GM19023 (cell line): ENCODE measurements at regions not wholly inside any gene's neighbourhood (a gene's known extent, or its start where the extent isn't known, plus 50 kb on each side); places are given as distances from the start of the nearest gene placed in this dataset.

Source experiments
- ATAC-seq: cut with Tn5 transposase; IDR thresholded peaks from one replicate; pipeline ENCODE4 v1.9.1; 2021; ENCODE audit warnings: mild to moderate bottlenecking, moderate library complexity; ENCODE audit not compliant: unreplicated experiment

DNA sequence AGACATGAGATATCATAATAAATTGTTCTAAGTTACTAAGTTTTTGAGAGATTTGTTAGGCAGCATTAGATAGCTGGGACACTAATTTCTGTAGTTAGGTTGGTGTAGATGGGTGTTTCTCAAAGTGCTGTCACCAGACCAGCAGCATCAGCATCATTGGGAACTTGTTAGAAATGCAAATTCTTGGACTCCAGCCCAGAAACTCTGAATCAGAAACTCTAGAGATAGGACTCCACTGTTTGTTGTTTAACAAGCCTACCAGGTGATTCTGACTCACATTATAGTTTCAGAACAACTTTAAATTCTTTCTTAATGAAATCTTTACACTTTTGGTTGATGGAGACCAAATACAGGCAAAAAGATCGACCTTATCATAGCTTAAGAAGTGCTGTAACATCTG, 173.7 kb downstream of the PABPC4L start:
- no peak for ATAC-seq

DNA sequence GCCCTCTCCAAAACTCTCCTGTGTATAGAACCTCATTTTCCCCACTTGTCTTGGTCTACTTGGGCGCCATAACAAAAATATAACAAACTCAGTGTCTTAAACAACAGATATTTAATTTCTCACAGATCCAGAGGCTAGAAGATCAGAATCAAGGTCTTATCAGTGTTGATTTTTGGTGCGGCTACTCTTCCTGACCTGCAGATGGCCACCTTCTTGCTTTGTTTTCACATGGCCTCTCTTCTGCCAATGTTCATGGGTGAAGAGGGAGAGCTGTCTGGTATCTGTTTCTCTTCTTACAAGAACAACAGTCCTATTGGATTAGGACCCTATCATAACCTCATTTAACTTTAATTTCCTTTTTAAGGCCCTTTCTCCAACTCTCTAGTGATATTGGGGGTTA, 177.3 kb downstream of the PABPC4L start:
- ATAC-seq = no peak

DNA sequence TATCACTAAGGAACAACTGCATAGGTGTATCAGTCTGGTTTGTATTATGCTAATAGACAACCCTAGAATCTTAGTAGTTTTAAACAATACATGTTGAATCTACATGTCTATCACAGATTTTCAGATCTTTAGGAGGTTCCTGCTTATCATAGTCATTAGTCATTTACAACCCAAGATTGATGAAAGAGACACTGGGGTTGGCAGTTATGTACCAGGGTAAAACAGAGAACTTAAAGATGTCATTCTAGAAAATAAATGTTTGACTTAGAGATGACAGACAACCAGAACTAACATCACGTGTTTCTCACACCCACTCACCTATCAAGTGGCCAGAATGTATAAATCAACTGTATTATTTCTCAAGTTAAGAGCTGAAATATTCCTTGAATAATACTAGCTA, 181.9 kb downstream of the PABPC4L start:
- ATAC-seq = no peak

DNA sequence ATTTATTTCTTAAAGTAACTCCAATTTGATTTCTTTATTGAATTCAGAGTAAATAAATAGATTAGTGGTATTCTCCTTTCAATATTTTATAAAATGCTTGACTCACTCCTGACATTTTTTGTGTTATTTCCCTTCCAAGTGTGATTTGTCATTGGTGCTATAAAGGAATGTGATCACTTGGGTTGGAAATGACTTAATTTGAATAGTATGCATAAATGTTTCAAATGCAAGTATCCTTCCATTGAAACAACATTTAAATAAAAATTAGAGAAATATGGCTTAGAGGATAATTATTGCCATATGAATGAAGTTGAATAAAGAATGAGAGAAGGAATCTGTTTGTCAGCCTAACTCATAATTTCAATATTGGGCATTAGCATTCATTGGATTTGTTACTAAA, 182.7 kb downstream of the PABPC4L start:
- no peak for ATAC-seq

DNA sequence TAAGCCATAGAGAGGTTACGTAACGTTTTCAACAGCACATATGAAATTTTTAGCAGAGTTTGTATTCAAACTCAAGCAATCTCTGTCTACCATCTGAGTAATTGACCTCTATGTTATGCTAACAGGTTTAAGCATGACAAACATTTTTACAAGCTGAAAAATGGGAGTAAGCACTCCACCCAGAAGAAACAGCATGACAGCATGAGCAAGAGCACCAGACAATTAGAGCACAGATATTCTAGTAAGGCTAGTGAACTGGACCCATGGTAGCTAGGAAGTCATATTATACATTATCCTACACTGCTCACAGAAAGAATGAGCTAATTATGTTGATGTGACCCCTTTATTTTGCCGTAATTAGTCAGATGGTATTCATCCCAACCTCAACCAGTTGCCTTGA, 200.5 kb downstream of the PABPC4L start:
- ATAC-seq = no peak

DNA sequence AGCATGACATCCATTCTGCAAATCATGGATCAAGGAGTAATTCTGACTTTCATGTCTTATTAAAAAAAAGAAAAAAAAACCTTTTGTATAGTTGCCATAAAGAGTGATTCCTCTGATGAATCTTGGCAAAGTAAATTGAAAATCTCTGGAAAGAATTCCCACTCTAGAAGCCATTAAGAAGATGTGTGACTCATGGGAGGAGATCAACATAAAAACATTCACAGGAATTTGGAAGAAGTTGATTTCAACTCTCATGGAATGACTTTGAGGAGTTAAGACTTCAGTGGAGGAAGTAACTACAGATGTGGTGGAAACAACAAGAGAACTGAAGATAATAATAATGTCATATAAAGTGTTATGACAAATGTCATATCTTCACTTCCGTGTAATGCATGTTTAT, 204.2 kb downstream of the PABPC4L start:
- no peak for ATAC-seq

DNA sequence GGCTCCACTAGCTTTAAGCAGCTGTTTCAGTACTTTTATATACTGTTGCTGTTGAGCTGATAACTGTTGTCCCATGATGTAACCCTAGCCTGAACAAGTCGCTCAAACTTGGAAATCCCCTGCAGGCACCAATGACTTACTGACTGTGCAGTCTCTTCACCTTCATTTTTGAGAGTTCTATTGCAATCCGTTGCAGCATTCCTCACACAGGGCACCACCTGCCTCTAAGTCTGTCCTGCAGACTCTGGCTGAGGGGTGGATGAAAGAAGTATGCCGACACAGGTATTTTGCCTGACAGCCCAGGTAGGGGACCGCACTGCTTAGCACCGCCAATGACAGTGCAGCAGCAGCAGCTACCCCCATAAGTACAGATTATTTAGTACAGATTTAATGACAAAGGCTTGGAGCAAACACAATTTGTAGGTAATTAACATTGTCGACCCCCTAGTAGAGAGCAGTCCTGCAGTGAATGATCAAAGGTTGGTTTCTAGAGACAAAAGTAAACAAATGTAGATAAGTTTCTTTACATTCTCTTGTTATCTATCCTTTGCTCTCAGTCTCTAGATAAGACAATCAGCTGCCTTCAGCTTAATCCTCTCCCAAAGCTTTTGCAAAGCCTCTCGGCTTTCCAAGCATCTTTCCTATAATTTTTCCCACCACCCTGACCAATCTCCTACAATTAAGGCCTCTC, 205.0 kb downstream of the PABPC4L start:
- ATAC-seq = no peak

DNA sequence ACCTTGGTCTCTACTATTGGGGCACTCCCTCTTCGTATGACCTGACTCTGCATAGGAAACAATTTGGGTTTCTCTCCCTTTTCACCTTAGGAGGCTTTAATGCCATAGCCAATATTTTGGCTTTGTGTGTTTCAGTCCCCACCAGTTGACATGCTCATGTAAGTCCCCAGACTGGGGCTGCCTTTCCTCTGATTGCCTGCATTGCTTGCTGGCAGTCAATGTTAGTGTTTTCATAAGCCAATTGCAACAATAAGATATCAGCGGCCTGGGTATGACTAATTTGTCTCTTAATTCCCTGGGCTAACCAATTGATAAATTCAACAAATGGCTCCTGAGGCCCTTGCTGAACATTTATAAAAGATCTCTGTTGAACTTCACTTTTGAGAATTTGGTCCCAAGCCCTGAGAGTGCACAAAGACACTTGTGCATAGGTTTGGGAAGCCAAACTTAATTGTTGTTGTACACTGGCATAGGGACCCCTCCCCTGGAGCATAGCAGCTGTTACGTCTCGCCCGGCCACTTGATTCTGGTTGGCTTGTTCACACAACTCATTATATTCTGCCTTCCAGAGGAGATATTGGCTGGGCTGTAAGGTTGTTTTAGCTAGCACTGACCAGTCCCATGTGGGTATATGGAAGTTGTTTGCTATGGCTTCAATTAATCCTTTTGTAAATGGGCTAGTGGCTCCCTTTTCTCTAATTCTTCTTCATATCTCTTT, 206.2 kb downstream of the PABPC4L start:
- ATAC-seq = no peak

DNA sequence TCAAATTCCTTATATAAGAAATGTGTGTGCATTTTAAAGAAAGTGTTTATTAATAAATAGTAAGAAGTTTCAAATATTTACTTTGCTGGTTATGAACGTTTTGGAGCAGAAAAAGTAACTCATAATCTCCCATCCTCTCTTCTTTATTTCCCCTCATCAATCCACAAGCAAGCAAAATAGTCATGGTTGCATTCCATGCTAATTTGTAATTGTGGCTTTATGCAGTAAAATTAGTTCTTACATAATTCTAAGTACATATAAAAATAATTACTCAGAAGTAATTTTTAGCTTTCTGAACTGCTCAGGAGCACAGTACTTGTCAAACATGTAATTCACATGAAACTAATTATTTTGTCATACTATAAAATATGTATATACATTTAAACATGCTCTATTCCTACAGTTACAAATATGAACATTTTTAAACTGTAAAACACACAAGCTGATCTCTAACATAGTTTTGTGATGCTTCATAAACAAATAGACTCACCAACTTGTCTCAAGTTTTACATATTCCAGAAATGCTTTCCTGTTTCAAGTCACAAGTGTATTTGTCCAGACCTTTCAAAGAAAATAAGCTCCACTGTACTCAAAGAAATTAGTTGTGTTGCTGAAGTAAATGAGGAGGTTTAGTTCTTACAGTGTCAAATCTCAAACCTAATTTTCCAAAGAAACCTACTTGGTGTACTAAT, 218.9 kb downstream of the PABPC4L start:
- no peak for ATAC-seq

DNA sequence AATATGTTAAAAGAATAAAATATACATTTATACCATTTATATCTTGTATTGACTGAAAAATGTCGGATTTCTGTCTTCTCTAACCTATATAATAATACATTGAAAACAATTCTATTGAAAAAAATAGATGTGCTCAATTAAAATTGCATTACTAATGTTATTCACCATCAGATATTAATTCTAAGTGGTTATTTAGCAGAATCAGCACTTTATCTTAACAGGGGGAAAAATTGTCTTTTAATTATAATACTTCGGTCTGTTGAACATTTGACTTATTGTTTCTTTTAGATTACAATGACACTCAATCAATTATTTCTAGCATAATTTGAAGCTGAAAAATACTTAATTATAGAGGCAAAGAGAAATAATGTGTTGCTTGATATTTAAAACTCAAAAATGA, 220.3 kb downstream of the PABPC4L start:
- ATAC-seq = no peak

DNA sequence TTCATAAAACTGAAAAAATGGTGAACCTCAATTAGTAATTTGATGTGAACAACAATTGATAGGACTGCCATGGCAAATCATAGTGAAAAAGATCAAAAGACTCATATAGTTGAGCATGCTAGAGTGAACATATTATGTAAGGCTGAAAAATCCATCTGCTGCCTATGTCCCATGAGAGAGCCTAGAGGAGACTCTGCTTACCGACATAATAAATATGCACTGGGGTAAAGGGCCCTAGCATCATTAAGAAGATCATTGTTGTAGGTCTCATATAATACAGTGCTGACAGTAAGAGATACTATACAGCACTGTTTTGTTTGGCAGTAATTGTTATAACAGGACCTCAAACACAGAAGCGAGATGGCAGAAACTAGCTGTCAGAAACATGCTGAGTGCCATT, 229.0 kb downstream of the PABPC4L start:
- no peak for ATAC-seq

DNA sequence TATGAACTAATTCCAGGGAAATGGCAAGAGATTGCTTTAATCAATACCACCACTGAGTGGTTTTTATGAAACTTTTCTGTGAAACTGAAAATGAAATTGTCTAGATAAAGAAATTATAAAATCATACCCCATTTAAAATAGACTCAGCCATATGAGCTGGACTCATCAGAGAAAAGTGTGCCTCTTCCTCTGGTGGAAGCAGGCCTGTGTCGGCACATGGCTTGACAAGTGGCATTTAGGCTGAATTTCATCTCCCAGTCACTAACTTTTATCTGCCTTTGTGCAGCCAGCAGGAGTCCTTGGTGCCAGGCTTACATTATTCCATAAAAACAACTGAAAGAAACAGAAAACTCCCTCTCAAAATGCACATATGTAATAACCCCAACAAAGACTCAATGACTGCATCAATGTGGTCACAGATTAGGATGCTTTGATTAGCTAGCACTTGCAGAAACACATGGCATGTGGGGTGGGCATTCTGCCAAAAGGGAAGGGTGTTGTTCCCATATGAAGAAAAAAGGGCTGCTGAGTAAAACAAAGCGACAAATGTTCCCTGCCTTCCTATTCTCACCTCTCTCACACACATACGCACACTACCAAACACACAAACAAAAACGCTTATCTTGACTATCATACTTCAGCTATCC, 232.3 kb downstream of the PABPC4L start:
- ATAC-seq = no peak

DNA sequence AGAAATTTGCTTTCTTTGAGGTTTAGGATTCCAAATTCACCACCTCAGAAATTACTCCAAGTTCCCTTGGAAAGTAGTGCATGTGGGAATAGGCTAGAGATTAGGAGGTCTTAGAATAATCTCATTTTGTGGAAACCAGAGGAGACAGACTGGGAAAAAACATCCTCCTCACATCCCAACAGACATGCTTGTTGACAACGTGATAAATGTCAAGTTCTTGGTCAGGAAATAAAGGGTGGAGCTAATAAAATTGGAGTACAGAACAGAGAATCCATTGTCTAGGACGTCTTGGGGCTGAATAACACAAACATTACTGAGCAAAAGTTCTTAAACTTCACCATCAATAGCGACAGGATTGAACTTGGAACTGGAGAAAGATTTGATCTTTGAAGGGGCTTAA, 233.4 kb downstream of the PABPC4L start:
- ATAC-seq = no peak

DNA sequence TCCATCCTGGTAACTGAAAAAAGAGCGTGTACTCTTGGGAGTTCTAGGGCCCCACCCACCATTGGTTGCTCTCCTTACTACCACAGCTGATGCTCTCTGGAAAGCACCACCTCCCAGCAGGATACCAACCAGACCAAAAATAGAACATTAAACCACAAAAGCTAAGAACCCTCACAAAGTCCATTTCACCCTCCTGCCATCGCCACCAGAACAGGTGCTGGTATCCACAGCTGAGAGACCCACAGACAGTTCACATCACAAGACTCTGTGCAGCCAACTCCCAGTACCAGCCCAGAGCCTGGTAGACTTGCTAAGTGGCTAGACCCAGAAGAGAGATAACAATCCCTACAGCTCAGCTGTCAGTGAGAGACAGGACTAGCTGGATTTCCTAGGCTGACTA, 240.6 kb downstream of the PABPC4L start:
- no peak for ATAC-seq

DNA sequence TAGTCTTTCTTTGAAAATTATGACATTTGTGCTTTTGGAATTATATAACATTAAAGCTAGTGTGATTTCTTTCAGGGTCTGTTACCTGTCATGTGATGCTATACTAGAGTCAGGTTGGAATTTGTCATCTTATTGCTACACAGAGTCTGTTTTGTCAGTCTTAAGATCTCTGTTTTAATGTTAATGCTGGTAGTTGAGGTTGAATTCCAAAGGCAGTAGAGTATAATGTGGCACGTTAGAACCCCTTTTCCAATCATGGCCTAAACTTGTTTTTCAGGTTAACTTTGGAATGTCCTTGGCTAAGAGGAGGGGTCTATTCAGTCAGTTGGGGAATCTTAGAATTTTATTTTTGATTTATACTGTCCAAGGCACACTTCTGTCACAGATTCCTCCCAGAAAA, 258.5 kb downstream of the PABPC4L start:
- ATAC-seq = no peak

DNA sequence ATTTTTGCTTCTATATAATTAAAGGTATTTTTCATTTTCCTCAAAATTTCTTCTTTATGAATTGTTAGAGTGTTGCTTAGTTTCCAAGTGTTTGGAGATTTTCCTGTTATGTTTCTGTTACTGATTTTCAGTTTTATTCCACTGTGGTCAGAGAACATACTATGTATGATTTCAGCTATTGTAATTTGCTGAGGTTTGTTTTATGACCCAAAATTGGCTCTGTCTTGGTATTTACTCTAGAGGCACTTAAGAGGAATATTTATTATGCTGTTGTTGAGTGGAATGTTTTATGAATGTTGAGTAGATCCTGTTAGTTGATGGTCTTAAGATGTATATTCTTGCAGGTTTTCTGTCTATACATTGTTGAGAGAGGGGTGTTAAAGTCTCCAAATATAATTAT, 263.5 kb downstream of the PABPC4L start:
- no peak for ATAC-seq

DNA sequence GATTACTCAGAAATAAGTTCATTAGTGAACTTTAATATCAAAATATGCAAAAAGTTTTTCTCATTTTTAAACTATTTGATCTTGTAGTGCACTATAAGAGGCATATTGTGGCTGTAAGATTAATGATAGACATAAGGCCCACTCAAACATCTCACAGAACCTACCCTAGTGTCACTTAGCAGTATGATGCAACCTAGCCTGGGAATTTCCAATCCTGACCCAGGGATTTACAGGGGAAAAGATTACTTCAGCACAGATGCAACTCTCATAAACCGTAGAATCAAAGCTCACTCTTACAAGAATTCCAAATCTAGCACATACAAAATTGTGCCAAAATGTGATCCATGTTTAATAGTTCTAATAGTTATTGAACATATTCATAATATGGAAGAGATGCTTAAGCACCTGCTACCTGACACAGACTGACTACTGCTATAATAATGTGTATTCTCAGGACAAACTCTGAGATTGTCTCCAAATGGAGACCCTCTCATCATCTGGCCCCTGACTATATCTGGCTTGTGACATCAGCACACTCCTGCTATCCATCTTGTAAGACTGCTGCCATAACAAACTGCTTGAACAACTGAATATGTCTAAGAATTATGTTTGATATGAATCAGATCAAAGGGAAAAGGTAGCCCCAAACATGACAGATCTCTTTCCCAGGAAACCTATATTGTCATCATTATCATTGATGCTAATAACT, 271.9 kb downstream of the PABPC4L start:
- no peak for ATAC-seq

DNA sequence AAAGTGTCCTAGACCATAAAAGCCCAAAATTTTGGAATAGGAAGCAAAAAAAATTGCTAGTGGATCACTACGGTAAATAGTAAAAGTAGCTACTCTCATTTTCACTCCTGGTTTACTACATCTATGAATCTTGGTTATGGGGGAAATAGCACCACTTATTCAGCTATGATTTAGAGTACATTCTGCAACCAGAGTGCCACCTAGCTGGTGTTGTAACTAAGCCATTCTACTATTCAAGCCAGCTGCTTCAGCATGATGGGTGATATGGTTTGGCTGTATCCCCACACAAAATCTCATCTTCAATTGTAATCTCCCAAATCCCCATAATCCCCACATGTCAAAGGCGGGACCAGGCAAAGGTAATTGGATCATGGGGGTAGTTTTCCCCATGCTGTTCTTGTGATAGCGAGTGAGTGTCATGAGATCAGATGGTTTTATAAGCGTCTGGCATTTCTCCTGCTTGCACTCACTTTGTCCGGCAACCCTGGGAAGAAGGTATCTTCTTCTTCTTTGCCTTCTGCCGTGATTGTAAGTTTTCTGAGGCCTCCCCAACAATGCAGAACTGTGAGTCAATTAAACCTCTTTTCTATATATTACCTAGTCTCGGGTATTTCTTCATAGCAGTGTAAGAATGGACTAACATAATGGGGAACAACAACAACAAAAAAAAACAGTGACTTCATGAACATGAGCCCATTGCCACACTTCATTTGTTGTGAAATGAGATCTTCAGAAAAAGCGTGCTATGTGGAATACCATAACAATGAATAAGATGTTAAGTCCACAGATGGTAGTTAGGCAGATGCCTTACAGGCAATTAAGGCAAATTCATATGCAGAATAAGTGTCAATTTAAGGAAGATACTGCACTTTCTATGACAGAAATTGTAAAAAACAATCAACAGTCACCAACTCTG, 280.1 kb downstream of the PABPC4L start:
- ATAC-seq = no peak

DNA sequence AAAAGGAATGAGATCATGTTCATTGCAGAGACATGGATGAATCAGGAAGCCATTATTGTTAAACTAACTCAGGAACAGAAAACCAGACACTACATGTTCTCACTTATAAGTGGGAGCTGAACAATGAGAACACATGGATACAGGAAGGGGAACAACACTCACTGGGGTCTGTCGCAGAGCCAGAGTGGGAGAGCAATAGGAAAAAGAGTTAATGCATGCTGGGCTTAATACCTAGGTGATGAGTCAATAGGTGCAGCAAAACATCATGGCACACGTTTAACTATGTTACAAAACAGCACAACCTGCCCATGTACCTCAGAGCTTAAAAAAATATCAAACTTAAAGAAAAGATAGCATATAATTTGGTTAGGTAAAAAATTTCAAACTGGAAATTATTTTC, 281.4 kb downstream of the PABPC4L start:
- no peak for ATAC-seq

DNA sequence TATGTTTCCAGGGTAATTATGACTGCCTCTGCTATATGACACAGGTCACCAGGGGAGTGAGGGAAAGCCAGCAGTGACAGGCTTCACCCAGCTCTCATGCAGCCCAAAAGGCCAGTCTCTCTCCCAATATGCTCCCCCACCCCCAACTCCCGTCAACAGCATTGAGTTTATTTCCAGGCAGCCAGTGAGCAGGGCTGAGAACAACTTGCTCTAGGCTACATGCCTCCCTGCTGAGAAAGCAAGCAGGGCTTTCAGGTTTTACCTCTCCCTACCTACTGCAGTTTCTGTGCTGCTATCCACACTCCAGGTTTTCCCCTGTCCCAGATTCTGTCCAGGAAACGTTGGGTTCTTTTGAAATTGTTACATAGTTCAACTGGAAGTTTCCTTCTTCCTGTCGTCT, 291.4 kb downstream of the PABPC4L start:
- ATAC-seq = no peak
